Activated naive CD4-positive, alpha-beta T cell (primary cell): ENCODE measurements at regions not wholly inside any gene's neighbourhood (a gene's known extent, or its start where the extent isn't known, plus 50 kb on each side); places are given as distances from the start of the nearest gene placed in this dataset.

Experiments
- DNase-seq, 4 experiments: peaks; one replicate each; lab custom pipeline; 2025; lab: John Stamatoyannopoulos, UW

- no peak for DNase-seq
Observed at GRCh38 chr1:184919892-184920291, 54.4 kb downstream of the NIBAN1 start.

GRCh38 chr1:184915463-184916090 lies 58.7 kb downstream of the NIBAN1 start:
- DNase-seq = no peak

GRCh38 chr1:184914149-184914548 lies 60.2 kb downstream of the NIBAN1 start:
- DNase-seq = no peak

GRCh38 chr1:184912392-184912791 lies 61.9 kb downstream of the NIBAN1 start:
- DNase-seq = no peak

- DNase-seq = no peak
Observed at GRCh38 chr1:184911830-184912229, 62.5 kb downstream of the NIBAN1 start.

- DNase-seq = no peak
Observed at GRCh38 chr1:184911103-184911745, 63.1 kb downstream of the NIBAN1 start.

GRCh38 chr1:184910691-184911091 lies 63.6 kb downstream of the NIBAN1 start:
- no peak for DNase-seq

- DNase-seq = no peak
Observed at GRCh38 chr1:184910005-184910404, 64.3 kb downstream of the NIBAN1 start.

- DNase-seq = no peak
Observed at GRCh38 chr1:184909019-184909418, 65.3 kb downstream of the NIBAN1 start.

GRCh38 chr1:184908506-184908905 lies 65.8 kb downstream of the NIBAN1 start:
- no peak for DNase-seq

- DNase-seq = no peak
Observed at GRCh38 chr1:184907500-184907899, 66.8 kb downstream of the NIBAN1 start.

GRCh38 chr1:184906761-184907160 lies 67.5 kb downstream of the NIBAN1 start:
- no peak for DNase-seq

GRCh38 chr1:184905601-184906322 lies 68.5 kb downstream of the NIBAN1 start:
- DNase-seq = no peak

- DNase-seq = no peak
Observed at GRCh38 chr1:184903111-184903692, 71.1 kb downstream of the NIBAN1 start.

- DNase-seq = no peak
Observed at GRCh38 chr1:184900507-184900906, 73.8 kb downstream of the NIBAN1 start.

- no peak for DNase-seq
Observed at GRCh38 chr1:184896000-184896399, 78.3 kb downstream of the NIBAN1 start.

GRCh38 chr1:184895086-184895485 lies 79.2 kb downstream of the NIBAN1 start:
- DNase-seq = no peak

- no peak for DNase-seq
Observed at GRCh38 chr1:184893695-184894094, 80.6 kb downstream of the NIBAN1 start.

- no peak for DNase-seq
Observed at GRCh38 chr1:184892116-184892515, 82.2 kb downstream of the NIBAN1 start.

- DNase-seq = no peak
Observed at GRCh38 chr1:184891440-184891839, 82.9 kb downstream of the NIBAN1 start.

GRCh38 chr1:184890539-184890973 lies 83.8 kb downstream of the NIBAN1 start:
- no peak for DNase-seq

- no peak for DNase-seq
Observed at GRCh38 chr1:184889902-184890301, 84.4 kb downstream of the NIBAN1 start.

GRCh38 chr1:184889166-184889565 lies 85.1 kb downstream of the NIBAN1 start:
- no peak for DNase-seq
